Neuron (in vitro differentiated cells): ENCODE measurements at regions not wholly inside any gene's neighbourhood (a gene's known extent, or its start where the extent isn't known, plus 50 kb on each side); places are given as distances from the start of the nearest gene placed in this dataset.
"Not testable (repeated sequence)": the region's sequence is repeated elsewhere in the genome, so short reads cannot be mapped to it uniquely, and the experiment has no call there.

ENCODE experiments used
- H2AFZ ChIP-seq: one replicate; pipeline ENCODE4 v1.6.1; 2013; ENCODE audit warnings: low read depth, mild to moderate bottlenecking, inconsistent platforms, low read length, moderate library complexity
- H3K27me3 ChIP-seq: one replicate; pipeline ENCODE4 v1.6.1; 2013; ENCODE audit warnings: low read length; ENCODE audit not compliant: insufficient read depth
- H3K36me3 ChIP-seq: one replicate; pipeline ENCODE4 v1.6.1; 2013; ENCODE audit warnings: low read length; ENCODE audit not compliant: insufficient read depth
- H3K4me1 ChIP-seq: one replicate; pipeline ENCODE4 v1.6.1; 2013; ENCODE audit warnings: low read length; ENCODE audit not compliant: insufficient read depth
- H3K4me3 ChIP-seq: 2 replicates; pipeline ENCODE4 v1.5.1; 2013; ENCODE audit warnings: mild to moderate bottlenecking, low read length, moderate library complexity
- H3K9me3 ChIP-seq: one replicate; pipeline ENCODE4 v1.6.1; 2013; ENCODE audit warnings: low read length

DNA sequence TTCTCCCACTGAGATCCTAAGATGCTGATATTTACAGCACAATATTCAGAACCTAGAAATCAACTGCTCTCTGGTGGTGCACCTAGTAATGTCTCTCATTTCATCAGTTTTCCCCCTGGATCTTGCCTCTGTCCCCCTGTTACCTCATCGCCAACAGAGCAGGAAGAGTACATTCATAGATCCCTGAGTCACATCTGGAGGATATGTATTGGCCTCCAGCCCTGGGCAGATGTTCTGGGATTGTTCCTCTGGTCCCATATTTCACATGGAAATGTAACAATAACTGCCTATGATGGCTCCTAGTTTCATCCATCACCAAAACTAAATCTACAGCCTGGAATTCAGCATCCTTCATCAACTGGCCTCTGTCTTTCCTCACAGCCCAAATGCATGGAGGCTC is 278.8 kb upstream of the SLC14A2 start:
- H2AFZ ChIP-seq = no peak overlapping the region
- no peaks in the 10 kb centered on the region for H3K36me3 ChIP-seq
- no peaks in the 10 kb centered on the region for H3K4me1 ChIP-seq
- no peak overlapping the region for H3K4me3 ChIP-seq
- no peaks in the 10 kb centered on the region for H3K27me3 ChIP-seq
- no peaks in the 10 kb centered on the region for H3K9me3 ChIP-seq

GRCh38 chr18:45337477-45337876 is 277.8 kb upstream of the SLC14A2 start:
- Histone ChIP-seq H2AFZ (no peak overlapping the region), H3K4me3 (no peak overlapping the region), H3K4me1 (no peaks in the 10 kb centered on the region), H3K36me3 (no peaks in the 10 kb centered on the region), H3K9me3 (no peaks in the 10 kb centered on the region), H3K27me3 (no peaks in the 10 kb centered on the region)

DNA sequence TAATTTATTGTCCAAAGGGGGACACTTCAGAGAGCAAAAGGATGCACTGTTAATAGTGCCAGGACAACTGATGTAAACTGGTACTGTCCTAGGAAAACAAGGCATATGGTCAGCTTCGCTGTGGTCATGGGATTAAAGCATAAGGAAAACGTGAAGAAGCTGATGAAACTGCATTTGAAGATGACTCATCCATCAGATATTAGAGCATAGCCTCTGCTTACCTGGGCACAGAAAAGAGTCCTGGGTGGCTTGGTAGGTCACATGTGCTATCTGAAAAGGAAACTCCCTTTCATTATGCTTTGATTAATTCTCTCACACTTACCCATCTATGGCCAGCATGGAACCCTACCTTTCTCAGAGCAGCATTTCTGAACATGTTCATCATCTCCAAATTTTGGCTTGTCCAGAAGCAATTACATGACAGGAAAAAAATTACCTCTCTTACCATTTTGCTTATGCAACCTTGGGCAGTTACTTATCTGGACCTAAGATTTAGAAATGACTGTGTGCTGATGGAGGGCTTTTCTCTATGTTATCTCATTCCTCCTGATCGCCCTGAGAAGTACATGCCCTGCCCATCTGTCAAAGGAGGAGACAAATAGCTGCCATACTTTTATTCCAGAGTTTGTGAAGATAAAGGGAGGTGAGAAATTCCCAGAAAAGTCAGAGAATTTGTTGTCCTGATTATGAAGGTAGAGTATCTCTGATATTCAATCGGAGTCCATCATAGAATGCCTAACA is 275.3 kb upstream of the SLC14A2 start:
- no peaks in the 10 kb centered on the region for H3K27me3 ChIP-seq
- H3K36me3 ChIP-seq = no peaks in the 10 kb centered on the region
- H3K4me1 ChIP-seq = no peaks in the 10 kb centered on the region
- no peak overlapping the region for H2AFZ ChIP-seq
- H3K9me3 ChIP-seq = no peaks in the 10 kb centered on the region
- no peak overlapping the region for H3K4me3 ChIP-seq

- no peaks in the 10 kb centered on the region for H3K36me3 ChIP-seq
- H3K4me3 ChIP-seq = no peak overlapping the region
- no peaks in the 10 kb centered on the region for H3K27me3 ChIP-seq
Observed at GRCh38 chr18:45340884-45341283, 274.4 kb upstream of the SLC14A2 start.

GRCh38 chr18:45341454-45341853 is 273.8 kb upstream of the SLC14A2 start:
- Histone ChIP-seq H3K27me3 (no peaks in the 10 kb centered on the region), H3K4me1 (no peaks in the 10 kb centered on the region), H3K36me3 (no peaks in the 10 kb centered on the region), H2AFZ (no peak overlapping the region), H3K9me3 (no peaks in the 10 kb centered on the region), H3K4me3 (no peak overlapping the region)

More at GRCh38 chr18:45340884-45341283, 274.4 kb upstream of the SLC14A2 start:
- H3K9me3 ChIP-seq = no peaks in the 10 kb centered on the region
- H2AFZ ChIP-seq = no peak overlapping the region
- H3K4me1 ChIP-seq = no peaks in the 10 kb centered on the region

DNA sequence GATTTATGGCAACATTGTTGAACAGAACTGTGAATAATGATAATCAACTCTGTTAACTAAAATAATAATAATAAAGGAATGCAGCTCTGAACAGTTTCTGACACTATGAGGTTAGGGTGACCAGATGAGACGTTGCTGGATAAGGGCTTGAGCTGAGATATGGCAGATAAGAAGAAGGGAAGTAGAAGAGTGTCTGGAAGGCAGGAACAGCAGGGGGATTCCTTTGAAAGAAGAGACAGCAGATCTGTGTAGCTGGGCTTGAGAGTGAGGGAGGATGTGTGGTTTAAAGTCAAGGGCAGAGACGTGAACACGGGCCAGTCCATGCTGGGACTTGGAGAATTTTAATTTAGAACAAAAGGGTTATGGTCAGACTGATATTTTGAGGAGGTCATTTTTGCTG is 273.1 kb upstream of the SLC14A2 start:
- Histone ChIP-seq H3K9me3 (no peaks in the 10 kb centered on the region), H3K4me1 (no peaks in the 10 kb centered on the region), H3K4me3 (no peak overlapping the region)

DNA sequence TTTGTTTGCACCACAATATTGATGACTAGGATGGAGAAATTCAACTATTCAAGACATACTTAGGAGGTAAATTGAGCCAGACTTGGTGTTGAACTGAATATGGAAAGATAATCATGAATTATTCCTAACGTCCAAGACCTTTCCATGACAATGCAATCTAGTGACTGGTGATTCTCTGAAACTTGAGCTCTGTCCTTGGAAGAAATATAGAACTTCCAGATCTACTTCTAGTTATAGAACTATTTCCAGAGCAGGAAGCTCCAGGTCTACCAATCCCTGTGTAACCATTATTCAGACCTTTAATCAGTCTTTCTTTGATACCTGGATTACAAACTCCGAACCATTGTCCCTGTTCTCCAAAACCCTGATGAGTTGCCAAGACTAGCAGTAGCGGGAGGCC is 272.6 kb upstream of the SLC14A2 start:
- Histone ChIP-seq H3K4me1 (no peaks in the 10 kb centered on the region), H3K9me3 (no peaks in the 10 kb centered on the region), H3K4me3 (no peak overlapping the region), H3K36me3 (no peaks in the 10 kb centered on the region), H2AFZ (no peak overlapping the region), H3K27me3 (no peaks in the 10 kb centered on the region)

More for the DNA sequence above, 273.1 kb upstream of the SLC14A2 start:
- Histone ChIP-seq H3K27me3 (no peaks in the 10 kb centered on the region), H3K36me3 (no peaks in the 10 kb centered on the region), H2AFZ (no peak overlapping the region)

DNA sequence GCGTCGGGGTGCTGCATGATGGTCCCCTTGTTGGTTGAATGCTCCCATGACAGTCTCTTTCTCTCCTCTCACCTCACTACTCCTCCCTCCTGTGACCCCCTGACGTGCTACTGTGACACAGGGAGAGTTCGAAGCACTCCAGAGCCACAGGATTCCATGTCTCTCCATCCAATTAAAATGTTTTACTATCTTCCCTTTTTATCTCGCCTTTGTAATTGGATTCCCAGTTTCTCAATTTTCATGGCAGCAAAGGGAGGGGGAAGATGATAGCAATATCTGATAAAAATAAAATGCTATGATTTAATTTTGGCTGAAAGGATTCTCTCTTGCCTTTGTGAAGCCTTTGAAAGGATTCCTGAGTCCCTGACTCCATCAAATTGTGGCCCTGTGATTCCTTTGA is 271.9 kb upstream of the SLC14A2 start:
- H3K27me3 ChIP-seq = no peaks in the 10 kb centered on the region
- H3K36me3 ChIP-seq = no peaks in the 10 kb centered on the region
- H3K4me1 ChIP-seq = no peaks in the 10 kb centered on the region
- no peak overlapping the region for H3K4me3 ChIP-seq
- H2AFZ ChIP-seq = no peak overlapping the region
- H3K9me3 ChIP-seq = no peaks in the 10 kb centered on the region

DNA sequence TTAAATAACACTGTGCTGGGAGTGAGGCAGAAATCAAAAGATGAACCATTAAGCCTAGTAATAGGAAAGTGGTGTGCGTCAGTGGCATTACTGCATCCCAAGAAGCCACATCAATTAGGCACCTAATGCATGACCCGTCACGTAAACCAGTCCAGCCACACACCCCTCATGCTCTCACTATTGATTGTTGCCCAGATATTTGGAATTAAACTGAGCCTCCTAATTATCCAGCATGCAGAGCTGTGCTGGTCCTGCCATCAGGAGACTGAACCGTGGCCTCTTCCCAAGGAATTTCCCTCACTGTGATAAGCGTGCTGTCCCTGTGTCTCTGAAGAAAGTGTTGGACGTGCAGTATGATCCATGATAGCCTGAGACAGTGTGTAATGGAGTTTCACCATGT is 270.6 kb upstream of the SLC14A2 start:
- not testable (repeated sequence) for H3K9me3 ChIP-seq, H3K4me3 ChIP-seq, H3K27me3 ChIP-seq, H3K4me1 ChIP-seq, H2AFZ ChIP-seq, H3K36me3 ChIP-seq

DNA sequence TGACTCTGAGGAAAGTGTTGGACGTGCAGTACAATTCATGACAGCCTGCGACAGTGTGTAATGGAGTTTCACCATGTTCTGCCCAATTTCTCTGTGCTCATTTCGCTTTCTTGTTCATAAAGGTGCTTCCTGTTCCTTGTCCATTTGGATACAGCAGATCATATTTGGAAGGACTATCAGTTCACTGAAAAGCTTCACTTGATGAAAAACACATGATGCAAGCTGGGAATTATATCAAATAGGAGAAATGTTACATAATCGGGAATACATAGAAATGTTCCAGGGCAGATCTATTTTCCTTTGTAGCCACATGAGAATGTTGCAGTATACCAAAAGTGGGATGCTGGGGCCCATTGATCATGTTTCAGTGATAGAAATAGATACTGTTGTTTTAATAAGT is 266.3 kb upstream of the SLC14A2 start:
- H2AFZ ChIP-seq = no peak overlapping the region
- H3K9me3 ChIP-seq = no peaks in the 10 kb centered on the region
- H3K4me1 ChIP-seq = no peaks in the 10 kb centered on the region
- no peaks in the 10 kb centered on the region for H3K27me3 ChIP-seq
- H3K36me3 ChIP-seq = no peaks in the 10 kb centered on the region
- H3K4me3 ChIP-seq = no peak overlapping the region

GRCh38 chr18:45349467-45349866 is 265.8 kb upstream of the SLC14A2 start:
- H3K36me3 ChIP-seq = no peaks in the 10 kb centered on the region
- H2AFZ ChIP-seq = no peak overlapping the region
- H3K4me1 ChIP-seq = no peaks in the 10 kb centered on the region
- H3K9me3 ChIP-seq = no peaks in the 10 kb centered on the region
- H3K27me3 ChIP-seq = no peaks in the 10 kb centered on the region
- H3K4me3 ChIP-seq = no peak overlapping the region

- no peaks in the 10 kb centered on the region for H3K9me3 ChIP-seq
- no peak overlapping the region for H3K4me3 ChIP-seq
- H3K4me1 ChIP-seq = no peaks in the 10 kb centered on the region
- no peaks in the 10 kb centered on the region for H3K27me3 ChIP-seq
- H3K36me3 ChIP-seq = no peaks in the 10 kb centered on the region
- H2AFZ ChIP-seq = no peak overlapping the region
Observed at GRCh38 chr18:45350404-45351156, 264.7 kb upstream of the SLC14A2 start.

DNA sequence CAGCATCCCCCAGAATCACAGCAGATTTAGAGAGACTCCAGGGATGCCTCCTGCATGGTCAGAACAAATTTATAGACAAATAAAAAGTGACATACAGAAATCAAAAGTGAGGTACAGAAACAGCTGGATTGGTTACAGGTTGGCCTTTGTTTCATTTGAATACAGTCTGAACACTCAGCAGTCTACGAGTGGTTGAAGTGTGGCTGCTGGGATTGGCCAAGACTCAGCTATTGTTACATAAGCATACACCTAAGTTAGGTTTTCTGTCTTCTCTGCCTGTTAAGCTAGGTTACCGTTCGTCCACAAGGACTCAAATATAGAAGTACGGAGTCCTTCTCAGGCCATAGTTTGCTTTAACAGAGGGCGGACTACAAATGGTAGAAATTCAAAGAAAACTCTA is 262.4 kb upstream of the SLC14A2 start:
- H3K36me3 ChIP-seq = no peaks in the 10 kb centered on the region
- no peaks in the 10 kb centered on the region for H3K4me1 ChIP-seq
- H2AFZ ChIP-seq = no peak overlapping the region
- H3K9me3 ChIP-seq = no peaks in the 10 kb centered on the region
- no peaks in the 10 kb centered on the region for H3K27me3 ChIP-seq
- no peak overlapping the region for H3K4me3 ChIP-seq
